NCI-H345 (cell line): ENCODE measurements at regions not wholly inside any gene's neighbourhood (a gene's known extent, or its start where the extent isn't known, plus 50 kb on each side); places are given as distances from the start of the nearest gene placed in this dataset.
"Not testable (repeated sequence)": the region's sequence is repeated elsewhere in the genome, so short reads cannot be mapped to it uniquely, and the experiment has no call there.

Source experiments
- DNase-seq: peaks from one replicate; lab custom pipeline; 2025; lab: John Stamatoyannopoulos, UW

- DNase-seq = no peak
These were observed 50.4 kb upstream of the RNF32 start for GRCh38 chr7:156590212-156590611.

- DNase-seq = no peak
These were observed 50.8 kb upstream of the RNF32 start for GRCh38 chr7:156589808-156590207.

GRCh38 chr7:156585926-156586325 lies 54.6 kb upstream of the RNF32 start:
- DNase-seq = no peak

GRCh38 chr7:156585025-156585648 lies 55.4 kb upstream of the RNF32 start:
- DNase-seq = no peak

GRCh38 chr7:156582591-156583123 lies 57.9 kb upstream of the RNF32 start:
- DNase-seq = no peak

- DNase-seq = no peak
These were observed 60.5 kb upstream of the RNF32 start for GRCh38 chr7:156580036-156580435.

GRCh38 chr7:156579566-156579965 lies 61.0 kb upstream of the RNF32 start:
- DNase-seq = no peak

GRCh38 chr7:156578978-156579430 lies 61.6 kb upstream of the RNF32 start:
- DNase-seq = no peak

- DNase-seq = no peak
These were observed 62.0 kb upstream of the RNF32 start for GRCh38 chr7:156578578-156578940.

GRCh38 chr7:156577645-156578577 lies 62.7 kb upstream of the RNF32 start:
- DNase-seq = no peak

GRCh38 chr7:156576216-156577058 lies 64.1 kb upstream of the RNF32 start:
- no peak for DNase-seq

- DNase-seq = no peak
These were observed 72.3 kb upstream of the RNF32 start for GRCh38 chr7:156568258-156568657.

GRCh38 chr7:156566812-156567549 lies 73.6 kb upstream of the RNF32 start:
- DNase-seq = no peak

- not testable (repeated sequence) for DNase-seq
These were observed 75.6 kb upstream of the RNF32 start for GRCh38 chr7:156565002-156565401.

- no peak for DNase-seq
These were observed 79.9 kb upstream of the RNF32 start for GRCh38 chr7:156560696-156561095.

- DNase-seq = no peak
These were observed 80.5 kb upstream of the RNF32 start for GRCh38 chr7:156560075-156560474.

GRCh38 chr7:156559001-156559400 lies 81.6 kb upstream of the RNF32 start:
- DNase-seq = no peak

- no peak for DNase-seq
These were observed 82.4 kb upstream of the RNF32 start for GRCh38 chr7:156558198-156558597.

- DNase-seq = no peak
These were observed 84.5 kb upstream of the RNF32 start for GRCh38 chr7:156556083-156556482.

GRCh38 chr7:156554488-156554887 lies 86.1 kb upstream of the RNF32 start:
- peak; percentile 76 for DNase-seq

- no peak for DNase-seq
These were observed 90.9 kb upstream of the RNF32 start for GRCh38 chr7:156549636-156550035.
